Activated T-cell treated with anti-CD3 and anti-CD28 coated beads, Interleukin-2, amount 50 U/mL, for 48 hours (primary cell): ENCODE measurements at regions not wholly inside any gene's neighbourhood (a gene's known extent, or its start where the extent isn't known, plus 50 kb on each side); places are given as distances from the start of the nearest gene placed in this dataset.
"Not testable (repeated sequence)": the region's sequence is repeated elsewhere in the genome, so short reads cannot be mapped to it uniquely, and the experiment has no call there.

ENCODE experiments used
- DNase-seq, 2 experiments: peaks; one replicate each; pipeline ENCODE4 v3.0.0-alpha.2; 2020

DNA sequence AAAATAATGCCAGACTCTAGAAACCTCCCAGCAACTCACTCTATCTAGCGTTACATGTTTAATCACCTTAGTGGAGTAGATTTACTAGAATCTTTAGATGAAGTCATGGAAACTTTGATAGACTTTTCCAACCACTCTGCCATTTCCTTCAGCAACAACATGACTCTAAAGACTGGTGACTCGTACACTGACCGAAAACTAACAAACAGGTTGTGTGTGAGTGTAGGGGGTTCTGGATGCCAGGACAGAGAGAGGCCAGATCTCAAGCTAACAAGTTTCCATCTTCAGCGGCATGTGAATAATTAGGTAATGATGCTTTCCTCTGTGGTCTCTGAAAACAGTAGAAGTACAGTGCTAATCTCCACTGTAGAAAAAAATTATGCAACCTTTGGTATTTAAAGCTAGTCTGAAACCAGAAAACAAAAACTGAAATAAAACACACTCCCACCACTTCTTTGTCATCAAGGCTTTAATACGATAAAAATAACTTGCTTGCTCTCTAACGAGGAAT is 286.4 kb downstream of the PRDM5 start:
- no peak for DNase-seq

DNA sequence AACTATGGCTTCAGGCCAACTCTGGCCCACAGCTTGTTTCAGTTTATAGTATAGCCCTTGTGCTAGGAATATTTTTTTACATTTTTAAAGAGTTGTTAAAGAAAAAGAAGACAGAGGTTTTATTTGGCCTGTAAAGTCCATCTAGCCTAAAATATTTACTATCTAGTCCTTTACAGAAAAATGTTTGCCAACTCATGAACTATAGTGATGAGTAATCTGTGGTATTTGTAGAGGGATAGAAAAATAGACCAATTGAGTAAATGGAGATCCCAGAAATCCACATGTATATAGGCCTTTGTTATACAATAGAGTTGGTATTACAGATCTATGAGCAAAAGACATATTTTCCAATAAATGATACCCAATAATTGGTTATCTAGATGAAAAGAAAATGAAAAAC is 288.7 kb downstream of the PRDM5 start:
- no peak for DNase-seq

DNA sequence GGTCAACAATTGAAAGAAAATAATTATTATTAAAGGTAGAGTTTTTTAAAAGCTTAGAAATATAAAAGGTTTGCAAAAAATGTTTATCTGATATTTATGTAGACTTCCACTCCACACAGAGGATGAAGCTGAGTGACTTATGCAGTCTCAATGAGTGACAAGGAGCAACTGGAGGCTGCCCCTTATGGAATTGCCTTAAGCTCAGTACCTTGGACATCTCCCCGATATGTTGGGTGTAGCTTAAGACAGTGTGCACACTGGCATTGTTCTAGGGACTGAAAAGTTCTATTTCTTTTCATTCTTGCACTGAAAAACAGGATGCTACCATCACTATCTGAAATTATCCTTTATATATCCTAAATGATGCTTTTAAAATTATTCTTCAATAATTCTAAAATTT is 292.1 kb downstream of the PRDM5 start:
- DNase-seq: no peak

DNA sequence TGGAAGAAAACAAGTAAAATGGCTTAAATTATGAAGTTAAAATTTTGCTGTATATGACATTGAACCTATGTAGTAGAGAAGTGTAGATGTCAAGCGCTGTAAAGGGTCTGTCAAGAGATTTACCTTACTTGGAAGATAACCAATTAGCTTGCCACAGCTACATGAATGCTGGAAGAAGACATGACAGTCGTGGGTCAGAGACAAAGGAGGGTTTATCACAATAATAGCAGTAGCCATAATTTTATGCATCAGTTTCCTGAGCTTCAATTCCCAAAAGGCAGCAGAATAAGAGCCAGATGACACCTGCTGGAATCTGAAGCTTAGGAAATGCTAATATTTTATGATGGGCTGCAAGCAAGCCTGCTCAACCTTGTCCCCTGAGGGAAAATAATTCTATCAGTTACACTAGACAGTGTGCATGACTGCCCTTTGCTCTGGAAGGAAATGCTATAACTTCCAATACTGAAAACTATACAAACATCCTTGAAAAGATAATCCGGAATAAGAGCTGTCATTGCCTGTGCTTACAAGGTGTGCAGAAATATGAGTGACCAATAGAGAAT is 292.9 kb downstream of the PRDM5 start:
- DNase-seq: no peak

DNA sequence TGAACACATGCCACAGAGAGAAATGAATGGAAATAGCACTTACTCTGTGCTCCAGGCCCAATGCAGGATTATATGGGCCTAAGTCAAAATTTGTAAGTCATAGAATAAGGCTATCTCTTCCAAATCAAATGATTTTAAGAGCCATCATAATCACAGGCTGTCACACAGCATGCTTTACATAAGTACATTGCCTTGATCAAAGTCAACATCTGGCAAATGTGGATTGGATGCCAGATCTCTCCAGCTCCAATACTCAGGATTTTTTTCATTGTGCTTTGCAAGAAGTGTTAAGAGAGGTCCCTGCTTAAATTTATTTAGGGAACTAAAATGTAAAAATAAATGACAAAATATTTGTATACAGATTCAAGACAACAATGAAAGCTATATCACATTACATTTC is 299.9 kb downstream of the PRDM5 start:
- DNase-seq: no peak

DNA sequence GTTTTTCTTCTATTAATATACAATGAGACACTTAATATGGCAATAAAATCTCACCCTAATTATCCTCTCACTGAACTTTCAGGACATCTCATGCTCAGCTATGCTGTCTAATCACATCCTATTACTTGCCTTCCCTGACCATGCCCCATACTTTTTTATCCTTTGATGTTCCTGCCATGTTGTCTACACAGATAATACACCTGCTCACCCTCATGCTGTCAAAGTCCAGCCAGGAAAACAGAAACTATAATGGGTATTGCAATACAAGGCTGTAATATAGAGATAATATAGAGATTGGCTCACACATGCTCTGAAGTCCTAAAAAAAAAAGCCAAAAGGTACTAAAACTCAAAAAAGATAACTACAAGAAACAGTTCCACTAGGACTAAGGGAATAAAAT is 305.4 kb downstream of the PRDM5 start:
- DNase-seq: no peak

DNA sequence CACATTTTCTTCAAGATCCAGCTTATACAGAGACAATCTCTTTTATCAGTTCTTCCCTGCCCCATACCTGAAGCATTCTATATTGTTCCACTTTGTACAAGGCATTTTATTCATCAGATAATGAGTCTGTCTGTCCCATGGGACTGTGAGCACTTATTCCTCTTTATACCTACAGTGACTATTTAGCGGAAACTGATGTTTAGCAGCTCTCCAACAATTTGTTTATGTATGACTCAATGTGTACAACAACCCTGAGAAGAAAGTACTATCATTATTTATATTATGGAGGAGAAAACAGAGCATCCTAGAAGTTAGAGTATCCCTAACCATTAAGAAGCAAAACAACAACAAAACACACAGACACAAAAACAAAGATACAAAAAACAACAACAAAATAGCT is 306.5 kb downstream of the PRDM5 start:
- DNase-seq: no peak

DNA sequence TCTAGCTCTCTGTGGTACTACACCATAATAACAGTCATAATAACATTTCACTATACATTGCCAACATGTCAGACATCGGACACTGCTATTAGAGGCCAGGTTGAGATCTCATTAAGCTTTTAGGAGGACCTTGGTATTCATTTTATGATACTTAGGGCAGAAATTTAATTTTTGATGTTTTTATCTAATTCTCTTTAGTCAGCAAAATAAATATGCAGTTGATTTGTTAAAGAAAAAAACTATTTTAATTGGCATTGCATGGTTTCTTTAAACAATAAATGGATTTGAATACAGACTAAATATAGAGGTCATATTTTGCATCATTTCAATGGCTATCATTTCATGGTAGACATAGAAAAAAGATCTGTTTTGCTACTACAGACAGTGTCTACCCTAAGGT is 308.7 kb downstream of the PRDM5 start:
- no peak for DNase-seq

DNA sequence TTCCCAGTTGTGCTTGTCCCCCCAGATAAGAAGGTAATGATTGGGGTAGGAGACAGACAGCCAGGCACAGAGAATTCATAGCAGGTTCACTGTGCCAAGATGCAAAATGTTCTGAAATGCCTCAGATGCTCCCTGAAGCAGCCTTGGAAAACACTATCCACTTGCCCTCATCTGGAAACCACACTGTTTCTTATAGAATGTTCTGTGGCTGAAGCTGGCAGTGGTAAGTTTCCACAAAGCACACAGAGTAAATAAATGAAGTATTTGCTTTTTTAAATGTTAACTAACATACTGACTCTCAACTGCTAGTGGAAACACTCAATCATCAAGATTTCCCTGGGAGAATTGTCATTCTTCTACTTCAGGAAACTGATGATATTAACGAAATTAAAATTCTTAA is 311.4 kb downstream of the PRDM5 start:
- no peak for DNase-seq

DNA sequence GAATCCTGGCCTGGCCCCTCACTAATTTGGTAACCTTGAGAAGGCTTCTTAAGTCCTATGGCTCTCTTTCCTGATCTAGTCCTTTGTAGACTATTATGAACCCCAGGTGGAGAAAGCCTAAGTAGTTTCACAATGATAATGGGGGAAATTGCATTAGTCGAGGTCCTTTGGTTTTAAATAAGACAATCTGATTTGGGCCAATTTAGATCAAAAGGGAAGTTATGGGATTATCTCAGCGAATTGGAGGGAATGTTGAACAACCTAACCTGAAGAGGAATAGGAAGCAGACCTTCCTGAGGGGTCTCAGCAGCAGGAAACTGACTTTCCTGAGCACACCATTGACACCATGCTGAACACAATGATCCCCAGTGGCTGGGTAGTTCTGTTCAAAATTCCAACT is 331.5 kb downstream of the PRDM5 start:
- DNase-seq: no peak

DNA sequence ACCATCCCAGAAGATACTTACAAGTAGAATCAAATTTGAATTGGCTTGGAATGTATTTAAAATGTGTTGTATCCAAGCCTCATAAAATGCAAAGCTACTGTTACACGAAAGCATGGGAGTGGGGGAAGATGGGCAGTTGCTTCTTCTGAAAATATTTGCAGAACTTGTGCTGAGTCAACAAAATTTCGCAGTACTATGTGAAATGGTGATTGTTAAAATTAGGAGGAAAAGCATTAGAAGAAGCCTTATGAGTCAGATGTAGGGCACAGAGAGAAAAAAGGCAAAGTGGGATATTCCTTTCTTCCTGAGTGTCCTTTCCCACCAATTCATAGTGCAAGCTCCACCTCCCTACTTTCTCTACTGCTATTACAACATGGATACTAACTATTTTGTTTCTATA is 332.7 kb downstream of the PRDM5 start:
- DNase-seq: no peak

DNA sequence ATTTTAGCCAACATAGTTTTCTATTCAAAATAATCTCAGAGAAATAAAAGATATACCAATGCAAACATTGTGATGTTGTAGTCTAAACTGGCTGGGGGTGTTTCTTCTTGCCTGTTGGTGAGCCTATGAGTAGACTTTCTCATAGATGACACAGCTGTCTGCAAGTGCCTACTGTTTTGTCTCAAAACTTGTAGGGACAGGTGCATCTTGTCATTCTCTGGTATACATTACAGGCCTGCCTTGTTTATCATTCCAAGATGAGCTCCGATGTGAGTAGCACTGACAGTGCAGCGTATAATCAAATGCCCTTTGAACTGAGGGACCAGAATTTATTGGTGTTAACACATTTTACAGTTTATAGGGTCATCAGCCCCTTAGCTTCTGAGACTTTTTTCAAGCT is 353.8 kb downstream of the PRDM5 start:
- no peak for DNase-seq

DNA sequence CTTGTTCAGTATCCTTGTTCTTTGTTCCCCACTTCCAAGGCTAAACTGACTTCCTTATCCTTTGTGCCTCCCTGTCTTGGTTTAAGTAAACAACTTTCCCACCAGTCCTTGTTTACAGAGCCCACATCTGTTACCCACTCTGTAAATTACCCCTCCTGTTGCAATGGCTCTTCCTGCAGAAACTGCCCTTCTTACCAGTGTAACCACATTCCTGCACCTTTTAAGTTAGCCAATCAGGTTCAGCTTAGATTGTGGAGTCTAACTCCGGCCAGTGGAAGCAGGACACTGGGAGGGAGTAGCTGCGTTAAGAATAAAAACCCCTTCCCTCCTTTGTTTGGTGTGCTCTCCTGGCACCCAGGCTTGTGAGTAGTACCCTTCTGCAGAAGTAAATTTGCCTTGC is 360.9 kb downstream of the PRDM5 start:
- no peak for DNase-seq

DNA sequence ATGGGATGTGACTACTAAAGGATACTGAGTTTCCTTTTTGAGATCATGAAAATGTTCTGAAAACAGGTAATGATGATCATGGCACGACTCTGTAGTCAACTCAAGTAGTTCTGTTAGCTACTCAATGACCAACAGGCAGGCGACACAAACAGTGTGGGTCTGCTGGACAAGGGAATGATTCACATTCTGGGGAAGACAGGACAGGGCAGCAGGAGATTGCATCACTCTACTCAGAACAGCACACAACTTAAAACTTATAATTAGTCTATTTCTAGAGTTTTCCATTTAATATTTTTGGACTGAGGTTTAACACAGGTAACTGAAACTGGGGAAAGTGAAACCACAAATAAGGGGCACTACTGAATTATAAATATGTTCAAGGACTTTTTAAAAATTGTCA is 365.2 kb downstream of the PRDM5 start:
- no peak for DNase-seq

DNA sequence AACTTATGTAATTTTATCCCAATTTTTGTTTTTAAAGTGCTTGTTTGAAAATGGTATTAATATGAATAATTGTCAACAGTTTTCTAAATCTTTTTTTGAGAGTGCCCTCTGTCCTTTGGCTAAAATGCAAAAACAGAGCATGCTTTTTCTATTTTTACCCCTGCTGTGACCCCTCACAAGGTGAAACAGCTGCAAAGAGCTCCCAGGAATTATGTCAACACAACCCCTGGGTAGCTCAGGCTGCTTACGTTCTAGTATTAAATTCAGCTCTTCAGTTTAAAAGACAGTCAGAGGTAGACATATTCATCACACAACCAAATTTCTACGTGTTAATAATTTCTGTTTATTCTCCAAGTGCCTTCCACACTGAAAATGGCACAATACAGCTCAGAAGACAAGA is 367.5 kb downstream of the PRDM5 start:
- no peak for DNase-seq

DNA sequence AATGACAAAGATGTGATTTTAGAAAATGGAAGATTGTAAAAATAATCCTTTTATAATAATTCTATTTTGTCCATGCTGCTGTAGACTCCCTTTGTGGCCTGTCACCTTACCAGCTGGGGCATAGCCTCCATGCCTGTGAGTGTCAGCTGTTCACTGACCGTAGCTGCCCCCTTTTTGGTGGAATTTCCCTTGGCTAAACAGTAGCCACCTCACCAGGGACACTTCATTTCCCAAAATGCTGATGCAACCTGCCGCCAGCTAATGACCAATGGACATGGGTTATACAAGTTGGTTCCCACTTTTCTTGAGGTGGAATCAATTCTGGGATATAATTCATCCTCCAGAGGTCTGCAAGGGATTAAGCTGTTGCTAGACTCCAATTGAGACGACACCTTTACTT is 368.4 kb downstream of the PRDM5 start:
- no peak for DNase-seq

DNA sequence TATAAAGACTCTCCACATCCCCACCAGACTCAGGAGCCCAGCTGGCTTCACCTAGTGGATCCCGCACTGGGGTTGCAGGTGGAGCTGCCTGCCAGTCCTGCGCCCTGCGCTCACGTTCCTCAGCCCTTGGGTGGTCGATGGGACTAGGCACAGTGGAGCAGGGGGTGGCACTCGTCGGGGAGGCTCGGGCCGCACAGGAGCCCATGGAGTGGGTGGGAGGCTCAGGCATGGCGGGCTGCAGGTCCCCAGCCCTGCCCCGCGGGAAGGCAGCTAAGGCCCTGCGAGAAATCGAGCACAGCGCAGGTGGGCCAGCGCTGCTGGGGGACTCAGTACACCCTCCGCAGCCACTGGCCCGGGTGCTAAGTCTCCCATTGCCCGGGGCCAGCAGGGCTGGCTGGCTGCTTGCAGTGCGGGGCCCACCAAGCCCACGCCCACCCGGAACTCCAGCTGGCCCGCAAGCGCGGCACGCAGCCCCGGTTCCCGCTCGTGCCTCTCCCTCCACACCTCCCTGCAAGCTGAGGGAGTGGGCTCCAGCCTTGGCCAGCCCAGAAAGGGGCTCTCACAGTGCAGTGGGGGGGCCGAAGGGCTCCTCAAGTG is 371.8 kb downstream of the PRDM5 start:
- DNase-seq: not testable (repeated sequence)

DNA sequence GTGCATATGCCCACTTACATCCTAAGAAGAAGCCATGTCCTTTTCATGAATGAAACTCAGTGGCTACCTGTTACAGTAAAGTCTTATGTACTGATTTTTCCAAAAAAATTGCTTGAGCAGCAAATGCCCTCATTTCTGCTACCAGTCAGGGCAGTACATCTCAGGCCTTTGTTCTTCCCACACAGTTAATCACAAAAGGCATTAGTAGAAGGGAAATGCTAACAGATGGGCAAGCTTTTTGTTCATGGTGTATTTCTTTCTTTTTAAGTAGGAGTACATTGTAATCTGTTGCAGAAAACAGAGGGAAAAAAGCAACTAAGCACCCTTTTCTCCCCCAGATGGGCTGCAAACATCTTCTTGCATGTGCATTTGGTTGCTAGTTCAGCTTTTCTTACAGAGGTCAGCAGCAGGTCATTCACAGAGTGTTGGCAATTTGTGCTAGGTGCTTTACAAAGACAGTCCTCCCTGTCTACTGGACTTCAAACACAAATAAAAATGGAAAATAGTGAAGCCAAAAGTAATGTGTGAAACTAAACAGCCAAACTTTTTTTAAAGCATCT is 373.4 kb downstream of the PRDM5 start:
- no peak for DNase-seq

DNA sequence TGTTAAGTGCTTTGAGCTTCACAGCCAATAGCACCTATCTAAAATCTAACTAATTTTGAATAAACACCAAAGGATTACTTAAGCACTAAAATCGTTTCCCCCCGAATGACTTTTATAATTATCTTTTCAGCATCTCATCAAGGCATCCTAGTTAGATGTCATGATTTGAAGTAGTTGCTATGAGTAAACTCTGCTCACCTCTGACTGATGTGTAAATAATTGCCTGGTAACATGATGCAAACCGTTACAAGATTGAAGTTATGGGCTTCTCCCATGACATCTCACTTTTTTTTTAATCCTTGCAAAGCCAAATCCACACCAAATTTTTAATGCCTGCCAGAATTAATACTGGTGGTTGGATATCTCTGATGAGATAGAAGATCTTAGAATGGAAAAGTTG is 377.1 kb downstream of the PRDM5 start:
- DNase-seq: no peak

DNA sequence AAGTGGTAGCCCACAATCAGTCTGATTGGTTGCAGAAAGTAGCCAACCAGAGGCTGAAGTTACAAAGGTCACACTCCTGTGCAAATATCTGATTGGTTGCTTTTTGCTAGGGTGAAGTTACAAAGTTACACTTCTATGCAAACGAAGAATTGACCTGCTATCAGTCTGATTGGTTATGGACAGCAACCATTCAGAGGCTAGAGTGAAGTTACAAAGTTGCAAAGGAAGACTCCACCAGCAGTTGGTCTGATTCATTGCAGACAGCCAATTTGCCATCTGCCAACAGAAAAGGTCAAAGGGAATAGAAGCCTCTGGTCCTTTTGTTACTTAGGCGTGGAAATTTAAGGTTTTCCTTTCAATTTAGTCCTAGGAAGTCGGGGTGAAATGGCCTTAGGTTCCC is 377.7 kb downstream of the PRDM5 start:
- DNase-seq: no peak

DNA sequence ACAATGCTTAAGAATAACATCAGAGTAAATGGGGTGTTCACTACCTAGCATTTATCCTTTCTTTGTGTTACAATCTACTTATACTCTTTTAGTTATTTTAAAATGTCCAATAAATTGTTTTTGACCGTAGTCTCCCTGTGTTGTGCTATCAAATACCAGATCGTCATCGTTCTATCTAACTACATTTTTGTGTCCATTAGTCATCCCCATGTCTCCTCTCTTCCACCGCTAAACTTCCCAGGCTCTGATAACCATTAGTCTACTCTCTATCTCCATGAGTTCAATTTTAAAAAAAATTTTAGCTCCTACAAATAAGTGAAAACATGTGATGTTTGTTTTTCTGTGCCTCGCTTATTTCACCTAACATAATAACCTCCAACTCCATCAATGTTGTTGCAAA is 381.9 kb downstream of the PRDM5 start:
- DNase-seq: no peak

DNA sequence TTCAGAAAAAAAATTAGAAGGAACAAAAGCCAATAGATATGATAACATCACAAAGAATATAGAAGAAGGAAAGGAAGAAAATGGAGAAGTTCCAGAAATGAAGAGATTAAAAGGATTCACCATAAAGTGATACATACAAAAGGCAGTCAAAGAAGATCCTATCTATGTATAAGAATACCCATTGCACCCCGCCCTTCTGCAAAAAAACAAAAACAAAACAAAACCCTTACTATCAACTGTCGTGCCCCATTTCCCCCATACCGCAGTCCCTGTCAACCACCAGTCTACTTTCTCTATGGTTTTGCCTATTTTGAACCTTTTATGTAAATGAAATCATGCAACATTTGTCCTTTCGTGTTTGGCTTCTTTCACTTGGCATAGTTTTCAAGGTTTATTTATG is 385.6 kb downstream of the PRDM5 start:
- DNase-seq: no peak

DNA sequence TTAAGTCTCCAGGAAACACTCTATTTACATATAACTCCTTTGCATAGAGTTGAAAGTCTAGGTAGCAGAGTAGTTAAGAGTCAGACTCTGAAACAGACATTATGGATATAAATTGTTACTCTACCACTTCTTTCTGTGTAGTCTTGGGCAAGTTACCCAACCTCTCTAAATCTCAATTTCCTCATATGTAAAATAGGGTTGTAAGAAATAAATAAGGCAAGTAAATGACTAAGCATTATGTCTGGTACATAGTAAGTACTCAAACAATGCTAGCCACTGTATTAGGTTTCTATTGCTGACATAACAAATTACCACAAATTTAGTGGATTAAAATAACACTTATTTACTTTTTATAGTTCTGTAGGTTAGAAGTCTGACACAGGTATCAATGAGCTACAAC is 394.1 kb downstream of the PRDM5 start:
- DNase-seq: no peak

DNA sequence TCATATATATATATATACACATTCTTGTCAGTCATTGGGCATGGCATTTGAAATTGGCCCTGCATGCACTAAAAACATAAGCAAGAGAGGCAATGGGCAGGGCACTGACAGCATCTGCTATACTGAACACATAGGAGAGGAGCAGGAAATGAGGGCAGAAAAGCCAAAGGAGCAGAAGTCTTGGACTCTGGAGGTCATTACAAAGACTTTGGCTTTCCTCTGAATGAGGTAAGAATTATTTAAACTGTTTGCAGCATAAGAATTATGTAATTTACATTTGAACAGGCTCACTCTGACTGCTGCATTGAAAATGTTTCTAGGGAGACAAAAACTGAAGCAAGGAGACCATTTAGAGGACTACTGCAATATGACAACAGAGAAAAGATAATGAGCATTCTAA is 396.5 kb downstream of the PRDM5 start:
- no peak for DNase-seq

DNA sequence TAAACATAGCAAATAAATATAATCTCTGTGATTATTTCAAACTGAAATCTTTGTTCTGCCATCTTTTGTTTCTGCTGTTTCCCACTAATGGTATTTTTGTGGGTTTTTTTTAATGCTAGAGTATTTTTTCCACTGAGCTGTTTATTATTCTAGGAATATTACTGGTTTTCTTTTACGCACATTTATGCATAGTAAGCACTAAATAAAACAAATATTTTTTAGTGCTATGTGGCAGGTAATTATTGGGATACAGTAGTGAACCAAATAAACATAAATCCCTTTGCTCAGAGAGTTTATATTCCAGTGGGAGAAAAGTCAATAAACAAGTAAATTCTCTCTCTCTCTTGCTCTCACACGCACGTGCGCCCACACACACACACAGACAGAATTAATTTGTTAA is 397.4 kb downstream of the PRDM5 start:
- no peak for DNase-seq
